HepG2 (cell line): ENCODE measurements at regions not wholly inside any gene's neighbourhood (a gene's known extent, or its start where the extent isn't known, plus 50 kb on each side); places are given as distances from the start of the nearest gene placed in this dataset.

Source experiments
- FOXA3 ChIP-seq: IDR thresholded peaks from 2 replicates; pipeline ENCODE4 v1.6.1; 2016; ENCODE audit warnings: missing genetic modification reagents, missing compliant biosample characterization
- GPBP1L1 ChIP-seq: sonication (generic); formaldehyde crosslinking; IDR thresholded peaks from 2 replicates; pipeline ENCODE4 v1.5.0; 2020; ENCODE audit warnings: mild to moderate bottlenecking, missing genetic modification reagents
- KDM2A ChIP-seq: sonication (generic); formaldehyde crosslinking; IDR thresholded peaks from 2 replicates; pipeline ENCODE4 v1.4.0; 2020; ENCODE audit warnings: low read depth, missing genetic modification reagents, borderline replicate concordance
- MEF2D ChIP-seq: sonication (generic); formaldehyde crosslinking; IDR thresholded peaks from 2 replicates; pipeline ENCODE4 v1.5.1; 2020; ENCODE audit warnings: mild to moderate bottlenecking, missing genetic modification reagents
- SRSF1 ChIP-seq: fragments of 200-400 bp; formaldehyde crosslinking; optimal IDR thresholded peaks from 2 replicates; pipeline ENCODE3; 2017; ENCODE audit warnings: mild to moderate bottlenecking, low read depth, low read length, moderate library complexity
- ZNF878 ChIP-seq: sonication (generic); formaldehyde crosslinking; IDR thresholded peaks from 2 replicates; pipeline ENCODE4 v1.8.1; 2023; ENCODE audit warnings: mild to moderate bottlenecking, missing genetic modification reagents, moderate library complexity
- TF ChIP-seq, protein P1 (sequence below): sonication (generic); formaldehyde crosslinking; IDR thresholded peaks from 2 replicates; pipeline ENCODE4 v1.4.0; 2020; ENCODE audit warnings: missing genetic modification reagents, mild to moderate bottlenecking, borderline replicate concordance
- TF ChIP-seq, protein P2 (sequence below): IDR thresholded peaks from 2 replicates; pipeline ENCODE4 v1.6.1; 2016; ENCODE audit warnings: missing biosample characterization, missing genetic modification reagents, low read depth
- TF ChIP-seq, protein P3 (sequence below): IDR thresholded peaks from 2 replicates; pipeline ENCODE4 v1.6.1; 2012; ENCODE audit warnings: inconsistent platforms

- TF ChIP-seq, protein P1, sequence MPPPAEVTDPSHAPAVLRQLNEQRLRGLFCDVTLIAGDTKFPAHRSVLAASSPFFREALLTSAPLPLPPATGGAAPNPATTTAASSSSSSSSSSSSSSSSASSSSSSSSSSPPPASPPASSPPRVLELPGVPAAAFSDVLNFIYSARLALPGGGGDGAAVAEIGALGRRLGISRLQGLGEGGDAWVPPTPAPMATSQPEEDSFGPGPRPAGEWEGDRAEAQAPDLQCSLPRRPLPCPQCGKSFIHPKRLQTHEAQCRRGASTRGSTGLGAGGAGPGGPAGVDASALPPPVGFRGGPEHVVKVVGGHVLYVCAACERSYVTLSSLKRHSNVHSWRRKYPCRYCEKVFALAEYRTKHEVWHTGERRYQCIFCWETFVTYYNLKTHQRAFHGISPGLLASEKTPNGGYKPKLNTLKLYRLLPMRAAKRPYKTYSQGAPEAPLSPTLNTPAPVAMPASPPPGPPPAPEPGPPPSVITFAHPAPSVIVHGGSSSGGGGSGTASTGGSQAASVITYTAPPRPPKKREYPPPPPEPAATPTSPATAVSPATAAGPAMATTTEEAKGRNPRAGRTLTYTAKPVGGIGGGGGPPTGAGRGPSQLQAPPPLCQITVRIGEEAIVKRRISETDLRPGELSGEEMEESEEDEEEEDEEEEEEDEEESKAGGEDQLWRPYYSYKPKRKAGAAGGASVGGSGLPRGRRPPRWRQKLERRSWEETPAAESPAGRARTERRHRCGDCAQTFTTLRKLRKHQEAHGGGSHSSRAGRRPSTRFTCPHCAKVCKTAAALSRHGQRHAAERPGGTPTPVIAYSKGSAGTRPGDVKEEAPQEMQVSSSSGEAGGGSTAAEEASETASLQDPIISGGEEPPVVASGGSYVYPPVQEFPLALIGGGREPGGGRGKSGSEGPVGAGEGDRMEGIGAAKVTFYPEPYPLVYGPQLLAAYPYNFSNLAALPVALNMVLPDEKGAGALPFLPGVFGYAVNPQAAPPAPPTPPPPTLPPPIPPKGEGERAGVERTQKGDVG (CRISPR knock-in tag): no peak
- TF ChIP-seq, protein P2, sequence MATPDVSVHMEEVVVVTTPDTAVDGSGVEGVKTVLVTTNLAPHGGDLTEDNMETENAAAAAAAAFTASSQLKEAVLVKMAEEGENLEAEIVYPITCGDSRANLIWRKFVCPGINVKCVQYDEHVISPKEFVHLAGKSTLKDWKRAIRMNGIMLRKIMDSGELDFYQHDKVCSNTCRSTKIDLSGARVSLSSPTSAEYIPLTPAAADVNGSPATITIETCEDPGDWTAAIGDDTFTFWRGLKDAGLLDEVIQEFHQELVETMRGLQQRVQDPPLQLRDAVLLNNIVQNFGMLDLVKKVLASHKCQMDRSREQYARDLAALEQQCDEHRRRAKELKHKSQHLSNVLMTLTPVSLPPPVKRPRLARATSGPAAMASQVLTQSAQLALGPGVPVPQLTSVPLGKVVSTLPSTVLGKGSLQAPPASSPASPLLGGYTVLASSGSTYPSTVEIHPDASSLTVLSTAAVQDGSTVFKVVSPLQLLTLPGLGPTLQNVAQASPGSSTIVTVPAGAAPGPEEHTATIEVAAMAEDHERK (CRISPR knock-in tag): no peak
- TF ChIP-seq MEF2D (CRISPR knock-in tag) (no peak), ZNF878 (CRISPR knock-in tag) (no peak), SRSF1 (no peak), GPBP1L1 (CRISPR knock-in tag) (no peak), FOXA3 (CRISPR knock-in tag) (no peak), KDM2A (CRISPR knock-in tag) (no peak)
- TF ChIP-seq, protein P3, sequence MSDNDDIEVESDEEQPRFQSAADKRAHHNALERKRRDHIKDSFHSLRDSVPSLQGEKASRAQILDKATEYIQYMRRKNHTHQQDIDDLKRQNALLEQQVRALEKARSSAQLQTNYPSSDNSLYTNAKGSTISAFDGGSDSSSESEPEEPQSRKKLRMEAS: no peak
Measured at GRCh38 chr10:83880252-83880791, 259.0 kb upstream of the GHITM start (continued).
